ENCODE measurements at regions not wholly inside any gene's neighbourhood (a gene's known extent, or its start where the extent isn't known, plus 50 kb on each side); places are given as distances from the start of the nearest gene placed in this dataset.

DNA sequence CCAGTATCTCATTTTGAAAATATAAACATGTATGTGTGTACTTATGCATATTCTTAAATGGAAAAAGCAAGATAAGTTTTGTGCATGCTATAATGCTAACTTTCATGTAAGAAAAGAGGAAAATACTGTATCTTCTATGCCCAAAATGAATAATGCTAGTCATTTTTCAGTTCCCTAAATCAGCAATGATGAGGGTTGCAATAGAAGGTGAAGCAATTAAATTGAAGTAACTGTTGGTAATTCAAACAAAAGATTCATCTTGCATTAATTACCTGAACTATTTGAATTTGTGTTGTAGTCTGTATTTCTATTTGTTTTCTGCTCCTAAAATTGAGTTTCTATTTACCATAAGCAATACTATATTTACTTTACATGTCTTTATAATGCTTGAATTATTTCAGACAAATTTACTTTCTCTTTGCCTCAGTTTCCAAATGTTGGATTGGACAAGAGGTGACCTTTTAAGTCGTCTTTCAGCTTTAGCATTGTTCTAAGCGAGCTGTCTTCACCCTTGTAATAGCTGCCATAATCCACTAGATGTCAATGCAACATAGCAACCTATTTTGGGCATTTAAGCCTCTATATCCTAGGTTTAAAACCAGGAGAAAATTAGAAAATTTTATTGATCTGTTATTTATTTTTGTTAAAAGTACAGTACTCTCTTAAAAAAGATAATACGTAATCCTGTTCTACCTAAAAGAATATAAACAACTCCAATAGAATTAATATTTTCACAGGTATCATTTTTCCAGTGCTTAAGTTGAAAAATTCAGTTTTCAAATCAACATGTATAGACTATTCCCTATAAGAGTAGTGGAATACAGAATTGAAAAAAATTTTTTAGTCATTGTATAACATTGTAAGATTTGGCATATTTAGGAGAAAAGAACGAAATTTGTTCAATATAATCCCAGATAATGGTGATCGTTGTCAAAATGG is 52.3 kb upstream of the IFNGR1 start:
- no peak for DNase-seq (ENCODE audit: low read depth in 3 of 3)

DNA sequence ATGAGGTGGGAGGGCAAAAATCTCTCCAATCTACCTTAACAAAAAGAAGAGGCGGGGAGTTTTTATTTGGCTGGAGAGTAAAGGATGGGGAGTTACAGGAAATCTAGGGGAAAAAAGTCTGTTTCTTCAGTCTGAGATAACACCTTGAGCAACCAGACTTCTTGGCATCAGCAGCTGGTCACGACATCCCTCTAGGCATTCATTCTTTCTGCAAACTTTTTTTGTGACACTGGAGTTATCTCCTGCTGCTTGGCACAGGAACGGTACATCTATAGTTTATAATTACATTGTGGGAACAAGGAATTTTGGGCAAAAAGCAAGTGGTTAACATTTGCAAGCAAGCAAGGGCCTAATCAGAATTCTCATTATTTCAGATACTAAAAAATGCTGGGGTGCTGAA is 50.6 kb upstream of the IFNGR1 start:
- DNase-seq (ENCODE audit: low read depth in 3 of 3) = no peak

DNA sequence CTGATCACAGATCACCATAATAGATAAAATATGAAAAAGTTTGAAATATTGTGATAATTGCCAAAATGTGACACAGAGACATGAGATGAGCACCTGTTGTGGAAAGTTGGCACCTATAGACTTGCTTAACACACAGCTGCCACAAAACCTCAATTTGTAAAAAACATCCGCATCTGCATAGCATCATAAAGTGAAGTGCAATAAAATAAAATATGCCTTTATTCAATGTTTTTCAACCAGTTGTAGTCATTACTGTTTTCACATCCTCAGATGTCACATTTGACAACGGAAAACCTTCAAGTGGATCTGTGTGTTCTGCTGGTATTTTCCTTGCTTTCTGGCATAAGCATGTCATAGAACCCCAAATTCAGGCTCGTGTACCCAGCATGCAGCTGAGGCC is 50.2 kb upstream of the IFNGR1 start:
- no peak for DNase-seq (ENCODE audit: low read depth in 3 of 3)

Measured in stimulated activated CD4-positive, alpha-beta T cell treated with anti-CD3 and anti-CD28 coated beads, TNF-alpha, amount 100 ng/mL, for 48 hours (primary cell).